K562 (cell line): ENCODE measurements at regions not wholly inside any gene's neighbourhood (a gene's known extent, or its start where the extent isn't known, plus 50 kb on each side); places are given as distances from the start of the nearest gene placed in this dataset.

Experiments
- ATAC-seq: fragments of 200-7000 bp; cut with Tn5 transposase; 3 replicates; pipeline ENCODE4 v1.9.1; 2020; ENCODE audit warnings: moderate library complexity
- BruUV-seq: library from RNA; stranded (reverse); fragments of 400-500 nt; replicated peaks from 2 replicates; lab custom pipeline; 2021; lab: Mats Ljungman, UMichigan
- CTCF ChIA-PET: fragments of 300-600 bp; formaldehyde crosslinking; extraction: SDS; loops from one replicate; lab custom pipeline; 2021; ENCODE audit warnings: low intra/inter-chr PET ratio; lab: Yijun Ruan, JAX
- POLR2A ChIA-PET: fragments of 300-600, 350-650 bp; sonication (Branson Sonifier 250); formaldehyde crosslinking; extraction: SDS; loops from one replicate; lab custom pipeline; 2021; ENCODE audit warnings: antibody characterized with exemption, inconsistent platforms; lab: Yijun Ruan, JAX
- DNase-seq, 4 experiments: peaks; one replicate each; pipeline versions ENCODE4 v3.0.0 to v3.0.0-alpha.2; 2011 to 2018; ENCODE audit warnings: low spot score in 3 of 4, mixed read lengths in 3 of 4; ENCODE audit errors: extremely low read depth in 1 of 4
- FAIRE-seq: peaks from 2 replicates; lab custom pipeline; 2011; peaks lifted over from hg19 to GRCh38; lab: Jason Lieb, UNC
- H2AFZ ChIP-seq: 2 replicates; pipeline ENCODE4 v1.6.0; 2011; ENCODE audit warnings: low read depth, low read length, control low read depth, inconsistent platforms
- H3K27ac ChIP-seq: fragments of 200-600 bp; 3 replicates; pipeline ENCODE4 v1.8.0; 2011; ENCODE audit warnings: low read depth, mild to moderate bottlenecking, control low read depth, inconsistent platforms, low read length, moderate library complexity, mixed read lengths; ENCODE audit errors: extremely low read depth
- H3K27me3 ChIP-seq, 2 experiments: fragments of 300-600 bp in 1 of 2; 2 replicates in 1 of 2; 3 replicates in 1 of 2; pipeline versions ENCODE4 v1.6.0 to v1.8.0; 2011; ENCODE audit warnings: inconsistent platforms in 2 of 2, low read length in 2 of 2, mild to moderate bottlenecking in 1 of 2, mixed read lengths in 1 of 2, moderate library complexity in 1 of 2; ENCODE audit not compliant: control insufficient read depth in 2 of 2, insufficient read depth in 2 of 2
- H3K36me3 ChIP-seq: fragments of 300-600 bp; 3 replicates; pipeline ENCODE4 v1.8.0; 2011; ENCODE audit warnings: mild to moderate bottlenecking, low read length, inconsistent platforms; ENCODE audit not compliant: control insufficient read depth, insufficient read depth
- H3K4me1 ChIP-seq, 2 experiments: fragments of 200-600 bp in 1 of 2; replicated peaks in 1 of 2; 2 replicates in 1 of 2; 3 replicates in 1 of 2; pipeline versions ENCODE4 v1.5.1 to v1.8.0; 2011; ENCODE audit warnings: inconsistent platforms in 2 of 2, low read length in 2 of 2, mild to moderate bottlenecking in 1 of 2, mixed read lengths in 1 of 2, moderate library complexity in 1 of 2; ENCODE audit not compliant: control insufficient read depth in 2 of 2, insufficient read depth in 2 of 2
- H3K4me2 ChIP-seq: 2 replicates; pipeline ENCODE4 v1.6.1; 2011; ENCODE audit warnings: low read length, control low read depth, inconsistent platforms, mixed read lengths; ENCODE audit not compliant: insufficient read depth
- H3K4me3 ChIP-seq: fragments of 200-600 bp; sonication (generic), shearing (Covaris generic); 2 replicates; pipeline ENCODE4 v1.5.1; 2016; ENCODE audit warnings: control low read depth, inconsistent platforms
- H3K79me2 ChIP-seq: fragments of 200-600 bp; 3 replicates; pipeline ENCODE4 v1.8.0; 2011; ENCODE audit warnings: low read length, inconsistent platforms; ENCODE audit not compliant: control insufficient read depth, insufficient read depth
- H3K9ac ChIP-seq, 2 experiments: 2 replicates each; pipeline versions ENCODE4 v1.6.0 to v1.6.1; 2011; ENCODE audit warnings: low read depth in 2 of 2, low read length in 2 of 2, control low read depth in 1 of 2, inconsistent platforms in 1 of 2, mild to moderate bottlenecking in 1 of 2, mixed read lengths in 1 of 2; ENCODE audit not compliant: insufficient read depth in 1 of 2
- H3K9me1 ChIP-seq: one replicate; pipeline ENCODE4 v1.6.0; 2011; ENCODE audit warnings: inconsistent platforms, mild to moderate bottlenecking, low read length, moderate library complexity; ENCODE audit not compliant: control insufficient read depth, insufficient read depth
- H3K9me3 ChIP-seq: replicated peaks from 2 replicates; pipeline ENCODE4 v1.5.1; 2011; ENCODE audit warnings: low read depth, low read length, inconsistent platforms; ENCODE audit not compliant: control insufficient read depth, insufficient read depth
- H4K20me1 ChIP-seq: replicated peaks from 2 replicates; pipeline ENCODE4 v1.6.1; 2011; ENCODE audit warnings: low read length, inconsistent platforms, mixed read lengths; ENCODE audit not compliant: control insufficient read depth, insufficient read depth
- CBFA2T2 ChIP-seq: fragments of 450-650 bp; conservative IDR thresholded peaks from 2 replicates; pipeline ENCODE4 v1.6.1; 2017; ENCODE audit warnings: mild to moderate bottlenecking
- ZNF274 ChIP-seq: IDR thresholded peaks from 2 replicates; pipeline ENCODE4 v1.6.1; 2011; ENCODE audit warnings: low read depth, mild to moderate bottlenecking, low read length, moderate library complexity, borderline replicate concordance
- WGBS: fragments of 100-300 bp; shearing (Covaris generic); methylation state at CpG from one replicate; pipeline ENCODE4 v1.1.6; 2016; ENCODE audit warnings: low coverage, mixed read lengths; ENCODE audit not compliant: insufficient coverage; ENCODE audit errors: missing lambda C conversion rate; 5-methylcytosine and 5-hydroxymethylcytosine counted together
- in situ Hi-C: fragments of 300-500 bp; cut with MboI; formaldehyde crosslinking; loops from 4 replicates; pipeline ENCODE4 v1.15.0; 2018; ENCODE audit warnings: inconsistent platforms, mixed read lengths
- intact Hi-C: fragments of 100-400 bp; cut with micrococcal nuclease; formaldehyde crosslinking; loops from 2 replicates; pipeline ENCODE4 v1.14.2; 2022
- TF ChIP-seq, protein P1 (sequence below), 2 experiments: IDR thresholded peaks; 2 replicates each; pipeline ENCODE4 v1.6.1; 2011; ENCODE audit warnings: borderline replicate concordance in 1 of 2, control low read depth in 1 of 2, low read depth in 1 of 2, low read length in 1 of 2, mild to moderate bottlenecking in 1 of 2, mixed read lengths in 1 of 2, moderate library complexity in 1 of 2; ENCODE audit not compliant: insufficient read depth in 1 of 2, insufficient read length in 1 of 2, poor library complexity in 1 of 2, severe bottlenecking in 1 of 2; ENCODE audit errors: extremely low read depth in 1 of 2
- TF ChIP-seq, protein P2 (sequence below), 3 experiments: IDR thresholded peaks in 2 of 3; conservative IDR thresholded peaks in 1 of 3; 2 replicates each; pipeline ENCODE4 v1.5.1; 2011 to 2012; ENCODE audit warnings: low read length in 3 of 3, mild to moderate bottlenecking in 3 of 3, control low read depth in 2 of 3, improper control_type of control experiment in 1 of 3, inconsistent platforms in 1 of 3, low read depth in 1 of 3, mixed read lengths in 1 of 3, moderate library complexity in 1 of 3; ENCODE audit not compliant: insufficient read depth in 2 of 3

DNA sequence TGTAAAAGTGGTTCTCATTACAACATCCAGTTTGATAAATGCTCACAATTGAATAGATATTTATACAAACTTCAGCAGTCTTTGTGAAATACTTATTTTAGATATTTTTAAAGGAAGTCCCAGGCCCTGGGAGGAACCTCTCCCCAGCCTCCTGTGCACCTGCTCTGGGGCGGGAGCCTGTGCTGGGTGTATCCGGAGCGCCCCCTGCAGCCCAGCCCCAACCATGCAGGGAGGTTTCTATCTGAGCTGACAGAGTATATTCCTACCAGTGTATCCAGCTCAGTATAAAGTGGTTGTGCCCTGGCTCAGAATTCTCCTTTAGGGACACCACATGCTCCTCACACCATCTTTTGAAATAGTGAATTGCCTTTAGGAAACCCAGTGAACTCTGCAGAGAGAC, 851.8 kb downstream of the TMEM121 start:
- Histone ChIP-seq H3K27ac (no peak overlapping the region), H3K4me1 (no peaks in the 10 kb centered on the region), H3K9ac (no peak overlapping the region), H3K4me2 (no peak overlapping the region), H2AFZ (no peak overlapping the region), H3K79me2 (no peaks in the 10 kb centered on the region), H3K4me3 (no peak overlapping the region), H3K27me3 (no peaks in the 10 kb centered on the region), H4K20me1 (no peaks in the 10 kb centered on the region), H3K9me1 (no peaks in the 10 kb centered on the region), H3K9me3 (no peaks in the 10 kb centered on the region), H3K36me3 (no peaks in the 10 kb centered on the region)
- TF ChIP-seq CBFA2T2 (no peak), ZNF274 (no peak)
- TF ChIP-seq, protein P1, sequence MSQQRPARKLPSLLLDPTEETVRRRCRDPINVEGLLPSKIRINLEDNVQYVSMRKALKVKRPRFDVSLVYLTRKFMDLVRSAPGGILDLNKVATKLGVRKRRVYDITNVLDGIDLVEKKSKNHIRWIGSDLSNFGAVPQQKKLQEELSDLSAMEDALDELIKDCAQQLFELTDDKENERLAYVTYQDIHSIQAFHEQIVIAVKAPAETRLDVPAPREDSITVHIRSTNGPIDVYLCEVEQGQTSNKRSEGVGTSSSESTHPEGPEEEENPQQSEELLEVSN (IDR thresholded peaks at IDR 0.05; ENCODE audit: borderline replicate concordance in 1 of 2, extremely low read depth in 1 of 2, insufficient read depth in 1 of 2, insufficient read length in 1 of 2, low read depth in 1 of 2, low read length in 1 of 2, poor library complexity in 1 of 2, severe bottlenecking in 1 of 2) = peak in 1 of 2 experiments; percentile 12
- TF ChIP-seq, protein P2, sequence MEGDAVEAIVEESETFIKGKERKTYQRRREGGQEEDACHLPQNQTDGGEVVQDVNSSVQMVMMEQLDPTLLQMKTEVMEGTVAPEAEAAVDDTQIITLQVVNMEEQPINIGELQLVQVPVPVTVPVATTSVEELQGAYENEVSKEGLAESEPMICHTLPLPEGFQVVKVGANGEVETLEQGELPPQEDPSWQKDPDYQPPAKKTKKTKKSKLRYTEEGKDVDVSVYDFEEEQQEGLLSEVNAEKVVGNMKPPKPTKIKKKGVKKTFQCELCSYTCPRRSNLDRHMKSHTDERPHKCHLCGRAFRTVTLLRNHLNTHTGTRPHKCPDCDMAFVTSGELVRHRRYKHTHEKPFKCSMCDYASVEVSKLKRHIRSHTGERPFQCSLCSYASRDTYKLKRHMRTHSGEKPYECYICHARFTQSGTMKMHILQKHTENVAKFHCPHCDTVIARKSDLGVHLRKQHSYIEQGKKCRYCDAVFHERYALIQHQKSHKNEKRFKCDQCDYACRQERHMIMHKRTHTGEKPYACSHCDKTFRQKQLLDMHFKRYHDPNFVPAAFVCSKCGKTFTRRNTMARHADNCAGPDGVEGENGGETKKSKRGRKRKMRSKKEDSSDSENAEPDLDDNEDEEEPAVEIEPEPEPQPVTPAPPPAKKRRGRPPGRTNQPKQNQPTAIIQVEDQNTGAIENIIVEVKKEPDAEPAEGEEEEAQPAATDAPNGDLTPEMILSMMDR (IDR thresholded peaks at IDR 0.05 in 2 of 3, conservative IDR thresholded peaks at IDR 0.05 in 1 of 3; ENCODE audit: insufficient read depth in 2 of 3, low read depth in 1 of 3, low read length in 3 of 3) = peak; percentile 35 to 64 (median 37)
- 0% methylated on average over 3 of the region's 3 CpGs for WGBS
- peak; percentile 85 for ATAC-seq
- intact Hi-C loops (no loop called here), in situ Hi-C loops (no loop called here)
- DNase-seq = peak; percentile 10 to 26 (median 18)
- CTCF ChIA-PET = no interaction called here
- POLR2A ChIA-PET = no interaction called here
- BruUV-seq = no TSS peak
- no peak for FAIRE-seq
